HG03558 (cell line): ENCODE measurements at regions not wholly inside any gene's neighbourhood (a gene's known extent, or its start where the extent isn't known, plus 50 kb on each side); places are given as distances from the start of the nearest gene placed in this dataset.

ENCODE experiments used
- ATAC-seq: cut with Tn5 transposase; IDR thresholded peaks from one replicate; pipeline ENCODE4 v1.9.1; 2021; ENCODE audit warnings: moderate number of reproducible peaks; ENCODE audit not compliant: unreplicated experiment; ENCODE audit errors: extremely low read depth

DNA sequence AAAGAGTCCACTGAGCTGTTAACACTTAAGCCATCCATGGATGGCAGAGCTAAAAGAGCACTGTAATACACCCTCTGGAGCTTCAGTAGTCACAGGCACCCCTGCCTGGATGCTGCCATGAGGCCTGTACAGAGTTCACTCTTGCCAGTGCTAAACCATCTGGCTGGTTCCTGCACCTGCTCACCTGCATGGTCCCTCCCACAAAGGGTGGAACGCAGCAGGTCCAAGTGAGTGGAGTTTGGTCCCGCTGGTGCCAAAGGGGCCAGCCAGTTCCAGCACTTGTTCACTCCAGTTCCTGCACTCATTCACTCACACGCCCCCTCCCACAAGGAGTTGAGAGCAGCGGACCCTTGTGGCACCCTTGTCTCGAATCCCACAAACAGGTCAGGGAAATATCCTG, 503.5 kb downstream of the HACE1 start:
- no peak for ATAC-seq

DNA sequence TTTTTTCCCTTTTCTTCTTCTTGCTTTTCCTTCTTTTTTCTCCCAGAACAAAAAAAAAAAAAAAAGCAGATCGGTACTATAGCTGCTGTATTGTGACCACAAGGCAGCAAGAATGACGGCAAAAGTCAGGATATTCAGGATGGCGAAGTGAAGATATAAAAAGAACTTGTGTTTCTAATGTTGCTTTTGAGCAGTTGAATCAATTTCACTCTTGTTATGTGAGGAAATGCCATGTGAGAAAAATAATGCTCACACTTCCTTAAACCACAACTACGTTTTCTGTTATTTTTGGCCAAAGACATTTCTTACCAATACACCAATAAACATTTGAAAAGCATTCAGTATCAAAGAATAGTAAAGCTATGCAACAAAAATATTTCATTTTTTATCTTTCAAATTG, 510.5 kb downstream of the HACE1 start:
- no peak for ATAC-seq

DNA sequence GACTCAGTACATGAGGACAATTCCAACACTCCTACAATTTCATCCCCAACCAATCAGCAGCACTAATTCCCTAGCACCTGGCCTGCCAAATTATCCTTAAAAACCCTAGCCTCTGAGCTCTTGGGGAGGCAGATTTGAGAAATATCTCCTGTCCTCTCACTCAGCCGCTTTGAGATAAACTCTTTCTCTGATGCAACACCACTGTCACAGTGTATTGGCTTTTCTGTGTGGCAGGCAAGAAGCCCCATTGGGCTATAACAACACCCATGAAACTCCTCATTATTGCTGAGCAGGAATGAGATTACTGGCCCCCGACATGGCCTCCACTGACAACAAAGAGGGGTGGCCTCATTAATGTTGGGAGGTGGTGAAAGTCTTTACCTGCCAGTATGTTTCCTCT, 515.5 kb downstream of the HACE1 start:
- ATAC-seq, result no peak

DNA sequence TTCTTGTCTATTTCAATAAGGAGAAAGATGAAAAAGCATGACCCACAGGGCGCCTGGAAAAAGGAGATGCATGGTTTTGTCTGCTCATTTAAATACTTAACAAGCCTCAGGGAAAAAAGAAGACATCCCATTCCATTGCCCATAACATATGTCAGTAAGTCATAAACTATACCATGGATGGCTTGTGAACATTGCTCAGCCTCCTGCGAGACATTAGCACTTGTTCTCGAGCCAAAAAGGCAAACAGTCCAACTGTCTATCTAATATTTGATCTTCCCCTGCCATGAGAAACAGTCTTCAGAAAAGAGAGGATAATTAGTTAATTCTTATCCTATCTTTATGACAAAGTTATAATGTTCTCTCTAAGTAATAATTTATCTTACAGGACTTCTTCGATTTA, 527.4 kb downstream of the HACE1 start:
- ATAC-seq, result no peak

DNA sequence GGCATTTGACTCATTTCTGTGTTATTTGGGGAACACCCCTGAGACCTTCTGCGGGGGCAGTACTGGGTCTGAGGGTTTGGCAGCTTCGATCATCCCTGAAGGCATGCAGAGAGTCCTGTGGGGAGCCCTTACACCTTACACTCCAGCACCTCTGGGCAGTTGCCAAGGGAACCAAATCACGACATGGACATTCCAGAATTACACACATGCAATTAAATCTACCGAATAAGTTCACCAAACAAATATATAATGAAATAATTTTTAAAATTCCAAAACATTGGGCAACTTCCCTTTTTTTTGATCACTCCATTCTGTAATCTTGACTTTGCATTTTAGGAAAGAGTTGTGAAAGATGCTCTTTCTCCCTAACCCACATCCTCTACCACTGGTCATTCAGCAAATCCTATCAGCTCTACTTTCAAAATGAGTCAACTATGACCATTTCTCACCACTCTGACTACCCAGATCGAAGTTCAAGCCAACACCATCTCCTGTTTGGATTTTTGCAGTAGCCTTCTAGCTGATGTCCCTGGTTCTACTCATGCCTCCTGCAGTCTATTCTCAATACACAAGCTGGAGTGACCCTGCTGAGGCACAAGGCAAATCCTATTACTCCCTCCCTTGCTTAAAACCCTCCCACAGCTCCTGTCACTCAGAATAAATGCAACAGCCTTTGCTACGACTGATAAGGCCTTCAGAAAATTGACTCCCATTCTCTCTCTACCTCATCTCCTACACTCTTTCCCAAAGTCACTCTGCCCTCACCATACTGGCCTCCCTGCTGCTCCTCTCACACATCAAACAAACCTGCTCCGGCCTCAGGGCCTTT, 533.3 kb downstream of the HACE1 start:
- ATAC-seq, result no peak

DNA sequence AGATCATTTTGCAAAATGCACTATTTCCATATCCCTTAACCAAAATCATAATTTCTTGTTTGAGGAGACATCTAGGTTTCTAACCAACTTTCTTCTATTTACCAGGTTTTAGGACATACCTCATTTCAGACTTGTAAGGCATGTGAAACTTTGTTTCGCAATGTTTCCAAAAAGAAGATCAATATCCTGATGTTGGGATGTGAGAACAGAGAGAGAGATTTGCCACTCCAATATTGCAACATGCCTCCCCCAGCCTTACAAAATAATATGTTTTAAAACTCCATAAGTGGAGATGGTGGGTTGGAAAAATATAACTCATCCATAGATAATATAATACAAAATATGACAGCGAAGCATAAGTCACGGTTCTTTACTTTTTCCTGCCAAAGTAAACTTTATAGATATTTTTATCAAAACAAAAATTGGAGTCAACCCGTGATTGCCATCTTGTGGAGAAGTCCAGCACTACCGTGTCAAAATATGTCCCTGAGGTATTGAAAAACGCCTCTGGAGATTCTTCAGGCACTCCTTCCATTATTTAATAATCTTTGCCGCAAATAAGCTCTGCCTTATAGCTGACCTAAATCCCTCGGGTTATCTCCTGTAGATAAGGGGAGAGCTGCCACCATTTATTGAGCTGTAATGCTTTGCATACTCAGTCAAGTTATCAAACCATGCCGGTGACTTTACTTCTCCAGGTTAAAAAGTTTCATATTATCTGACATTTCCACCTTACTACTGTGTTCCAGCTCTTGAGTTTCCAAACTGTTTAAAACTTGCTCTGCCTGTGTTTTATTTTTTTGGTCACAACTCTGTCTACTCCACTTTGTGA, 534.2 kb downstream of the HACE1 start:
- ATAC-seq, result no peak

DNA sequence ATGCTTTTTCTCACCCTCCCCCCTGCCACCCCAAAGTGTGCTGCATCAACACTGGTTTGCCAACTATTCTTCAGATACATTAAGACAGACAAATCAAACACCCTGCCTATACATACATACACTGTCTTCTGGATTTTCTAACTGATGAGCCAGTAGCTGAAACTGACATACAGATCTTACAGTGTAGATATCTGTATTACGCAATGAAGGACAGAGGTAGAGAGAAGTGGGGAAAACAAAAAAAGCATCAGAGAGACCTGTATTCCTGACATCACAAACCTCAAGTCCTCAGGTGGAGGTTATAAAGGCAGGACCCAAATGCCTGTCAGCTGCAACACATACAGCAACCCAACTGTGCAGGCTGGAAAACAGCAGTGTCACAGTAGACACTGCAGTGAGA, 535.4 kb downstream of the HACE1 start:
- ATAC-seq, result no peak

DNA sequence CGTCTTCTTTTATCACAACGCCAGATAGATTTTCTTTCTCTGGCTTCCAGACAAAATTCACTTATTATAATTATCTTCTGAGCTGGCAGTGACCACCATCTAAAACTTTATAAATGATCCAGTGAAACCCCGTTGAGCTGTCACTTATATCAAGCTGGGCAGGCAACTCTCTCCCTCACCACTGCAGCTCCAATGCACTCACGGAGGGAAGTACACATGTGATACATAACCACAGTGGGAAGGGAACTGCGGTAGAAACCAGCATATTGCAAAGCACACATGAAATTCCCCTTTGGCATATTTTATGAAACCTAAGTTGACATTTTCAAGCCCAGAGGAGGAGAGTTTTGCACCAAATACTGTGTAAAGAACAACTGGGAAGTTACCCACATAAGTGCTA, 536.9 kb downstream of the HACE1 start:
- no peak for ATAC-seq

DNA sequence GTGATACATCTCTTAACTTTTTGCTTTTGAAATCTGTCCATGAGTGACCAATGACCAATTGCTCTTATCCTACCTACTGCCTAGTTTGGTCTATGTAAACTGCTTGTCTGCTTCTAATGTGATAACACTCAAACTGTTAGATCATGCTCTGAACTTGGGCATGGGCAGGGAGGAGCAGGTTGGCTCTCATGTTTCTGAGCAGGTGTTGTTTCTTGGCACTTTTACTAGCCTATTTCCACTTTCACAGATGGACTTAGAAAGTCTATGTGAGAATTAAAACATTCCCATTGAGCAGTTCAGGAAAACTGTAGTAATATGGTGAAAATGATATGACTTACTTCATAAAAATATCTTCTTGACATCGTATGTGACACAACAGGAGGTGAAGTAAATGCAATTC, 538.4 kb downstream of the HACE1 start:
- ATAC-seq, result no peak

DNA sequence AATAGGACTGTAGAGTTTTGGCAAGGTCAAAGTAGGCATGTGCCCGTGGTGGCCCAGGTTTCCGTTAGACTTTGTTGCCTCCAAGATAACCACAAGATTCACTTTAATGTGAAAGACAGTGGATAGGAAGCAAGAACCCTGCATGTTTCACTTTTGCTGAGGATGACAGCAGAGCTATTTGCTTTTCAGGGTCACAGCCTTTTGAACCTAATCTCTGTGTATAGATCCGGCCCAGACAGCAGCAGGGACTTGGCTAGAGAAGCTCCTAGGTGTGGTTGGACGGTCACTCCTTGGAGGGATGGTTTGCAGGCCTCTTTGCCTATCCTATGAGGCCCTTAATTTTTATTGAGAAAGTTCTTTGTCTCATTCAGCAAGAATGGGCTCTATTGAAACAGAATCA, 538.8 kb downstream of the HACE1 start:
- no peak for ATAC-seq

DNA sequence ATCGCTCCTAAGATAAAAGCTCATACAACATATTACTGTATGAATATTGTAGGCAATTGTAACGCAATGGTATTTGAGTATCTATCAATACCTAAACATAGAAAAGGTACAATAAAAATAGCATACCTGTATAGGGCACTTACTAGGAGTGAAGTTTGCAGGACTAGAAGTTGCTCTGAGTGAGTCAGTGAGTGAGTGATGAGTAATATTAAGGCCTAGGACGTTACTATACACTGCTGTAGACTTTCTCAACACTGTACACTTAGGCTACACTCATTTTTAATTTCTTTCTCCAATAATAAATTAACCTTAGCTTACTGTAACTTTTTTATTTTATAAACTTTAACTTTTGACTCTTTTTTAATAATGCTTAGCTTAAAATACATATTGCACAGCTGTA, 546.9 kb downstream of the HACE1 start:
- no peak for ATAC-seq

DNA sequence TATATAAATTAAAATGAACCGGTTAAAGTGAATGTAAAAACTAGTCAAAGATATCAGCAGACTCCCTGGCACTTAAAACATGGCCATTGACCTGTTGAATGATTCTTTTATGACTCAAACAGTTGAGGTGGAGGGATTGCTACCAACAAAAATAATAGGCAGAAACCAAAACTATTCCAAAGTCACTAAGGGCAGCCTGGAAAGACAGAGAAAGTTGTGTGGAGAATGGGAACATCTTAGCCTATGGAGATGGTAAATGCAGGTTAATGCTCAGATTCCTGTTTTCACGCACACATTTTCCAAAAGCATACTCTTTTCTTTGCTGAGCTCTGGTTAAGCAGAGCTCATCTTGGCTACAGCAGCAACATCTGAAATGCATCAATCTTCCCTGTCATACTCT, 553.5 kb downstream of the HACE1 start:
- ATAC-seq, result no peak

DNA sequence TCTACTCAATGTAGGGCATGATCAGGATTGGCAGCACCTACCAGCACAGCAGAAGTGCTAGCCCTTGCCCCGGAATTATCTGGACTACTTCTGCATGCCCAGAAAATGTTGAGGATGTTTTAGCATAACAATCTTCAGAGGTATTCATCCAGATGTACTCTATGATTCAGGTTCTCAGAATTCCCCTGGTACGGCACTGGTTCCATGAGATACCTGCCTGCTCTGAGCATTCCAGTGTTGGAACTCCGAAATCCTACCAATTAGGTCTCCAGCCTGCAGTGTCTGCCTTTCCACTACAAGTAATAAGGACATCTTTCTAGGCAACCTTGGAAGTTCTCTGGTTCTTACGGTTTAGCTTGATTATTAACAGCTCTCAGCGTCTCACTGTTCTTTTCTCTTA, 554.5 kb downstream of the HACE1 start:
- ATAC-seq, result no peak

DNA sequence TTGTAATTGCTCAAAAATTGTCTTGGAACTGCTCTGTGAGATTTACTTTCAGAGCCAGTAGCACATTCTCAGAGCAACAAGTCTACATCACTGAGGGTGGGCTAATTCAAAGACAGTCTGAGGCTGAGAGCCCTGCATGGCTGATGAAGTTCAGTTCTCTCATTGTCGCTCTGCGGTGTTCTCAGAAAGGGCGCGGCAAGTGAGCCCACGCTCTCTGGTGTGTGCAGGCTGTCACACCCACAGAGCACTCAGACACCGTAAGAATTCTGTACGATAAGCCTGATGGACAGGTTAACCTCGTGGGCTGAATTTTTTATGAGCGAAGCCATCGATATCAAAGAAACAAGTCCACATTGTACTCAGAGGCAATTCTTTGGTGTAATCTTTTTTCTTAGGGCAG, 557.8 kb downstream of the HACE1 start:
- no peak for ATAC-seq

DNA sequence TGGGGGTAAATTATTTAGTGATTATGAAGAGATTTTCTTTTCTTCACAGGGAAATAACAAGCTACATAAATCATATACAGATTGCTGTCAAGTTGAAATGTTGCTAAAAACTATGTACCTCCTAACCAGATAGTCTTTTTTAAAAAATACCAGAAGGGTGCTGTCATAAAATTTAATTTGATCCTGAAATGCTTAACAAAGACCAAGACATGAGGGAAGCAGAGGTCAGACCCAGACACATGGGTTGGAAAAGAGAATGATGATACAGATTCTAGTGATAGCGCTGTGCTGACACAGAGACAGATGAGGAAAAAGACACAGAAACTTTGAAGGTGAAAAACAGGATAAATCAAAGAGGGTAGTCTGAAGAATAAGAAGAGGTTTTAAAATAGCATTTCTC, 573.1 kb downstream of the HACE1 start:
- no peak for ATAC-seq

DNA sequence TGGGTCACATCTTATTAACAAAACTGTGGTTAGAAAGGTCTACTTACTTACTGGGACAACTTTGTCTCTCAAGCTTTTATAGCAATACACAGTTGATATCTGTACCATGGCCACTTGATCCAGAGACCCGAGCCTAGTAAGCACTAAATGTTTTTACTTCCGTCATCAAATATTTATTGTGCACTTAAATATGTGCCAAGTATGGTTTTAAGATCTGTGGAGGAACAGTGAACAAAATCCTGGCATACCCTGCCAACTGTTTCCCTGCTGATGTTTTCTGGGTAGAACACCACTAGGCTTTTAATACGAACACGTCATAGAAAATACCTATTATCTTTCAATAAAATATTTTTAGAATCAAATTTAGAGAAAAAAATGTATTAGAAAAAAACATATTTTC, 574.8 kb downstream of the HACE1 start:
- no peak for ATAC-seq

DNA sequence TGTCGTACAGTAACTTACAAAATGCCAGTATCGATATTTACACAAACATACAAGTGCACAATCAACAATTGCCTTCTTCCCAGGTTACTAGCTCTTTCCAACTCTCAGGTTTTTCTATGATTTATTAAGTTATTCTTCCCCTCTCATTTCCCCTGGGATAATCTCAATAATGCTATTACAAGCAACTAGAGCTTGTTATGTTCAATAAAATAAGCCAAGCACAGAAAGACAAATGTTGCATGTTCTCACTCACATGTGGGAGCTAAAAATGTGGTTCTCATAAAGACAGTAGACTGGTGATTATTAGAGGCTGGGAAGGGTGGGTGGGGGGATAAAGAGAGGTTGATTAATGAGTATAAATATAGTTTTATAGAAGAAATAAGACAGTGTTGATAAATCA, 577.1 kb downstream of the HACE1 start:
- no peak for ATAC-seq

DNA sequence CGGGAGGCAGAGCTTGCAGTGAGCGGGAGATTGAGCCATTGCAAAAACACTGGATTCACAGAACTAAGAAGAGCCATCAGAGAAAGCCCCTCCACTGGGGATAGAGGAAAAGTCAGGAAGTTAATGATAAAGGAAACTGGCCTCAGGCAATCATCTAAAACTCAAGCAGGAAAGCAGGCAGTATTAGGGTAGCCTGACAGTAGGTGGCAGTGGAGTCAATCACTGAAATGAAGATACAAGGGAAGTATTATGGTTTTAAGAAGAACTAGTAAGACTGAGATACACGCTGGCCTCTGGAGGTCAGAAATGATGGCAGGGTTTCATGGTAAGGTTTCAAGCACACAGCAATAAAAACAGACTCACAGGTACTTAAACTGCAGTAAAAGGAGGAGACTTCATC, 578.3 kb downstream of the HACE1 start:
- ATAC-seq, result no peak

DNA sequence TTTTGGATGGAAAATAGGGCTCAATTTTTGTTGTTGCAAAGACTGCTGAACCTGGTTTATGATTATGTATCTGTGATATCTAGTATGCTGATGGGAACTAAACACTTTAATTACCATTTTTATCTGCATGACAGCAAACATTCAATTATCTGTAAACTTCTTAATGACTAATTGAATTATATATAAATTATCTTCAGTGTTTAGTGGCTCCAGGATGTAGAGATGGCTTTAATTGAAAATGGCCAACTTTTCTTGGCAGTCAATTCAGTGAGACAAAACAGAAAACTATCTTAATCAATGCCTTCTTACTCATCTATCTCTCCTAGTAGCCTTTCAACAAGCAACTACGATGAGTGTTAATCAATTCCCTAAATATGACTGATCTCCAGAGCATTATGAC, 591.3 kb downstream of the HACE1 start:
- ATAC-seq, result no peak

DNA sequence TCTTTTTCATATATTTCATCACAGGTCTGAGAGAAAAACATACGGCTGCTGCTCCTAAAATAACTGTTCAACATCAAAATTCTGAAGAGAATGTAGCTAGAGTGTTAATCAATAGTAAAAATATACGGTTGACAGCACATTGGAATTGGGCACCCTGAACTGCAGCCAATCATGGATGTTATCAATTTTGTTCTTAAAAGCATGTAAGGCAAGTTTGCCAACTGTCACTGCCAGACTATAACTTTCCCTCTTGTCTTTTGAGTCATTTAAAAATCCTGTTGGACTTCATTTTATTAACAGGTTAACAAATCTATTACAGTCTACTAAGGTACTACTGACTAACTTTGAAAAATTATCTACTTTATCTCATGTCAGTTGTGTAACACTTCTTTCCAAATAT, 592.8 kb downstream of the HACE1 start:
- no peak for ATAC-seq

DNA sequence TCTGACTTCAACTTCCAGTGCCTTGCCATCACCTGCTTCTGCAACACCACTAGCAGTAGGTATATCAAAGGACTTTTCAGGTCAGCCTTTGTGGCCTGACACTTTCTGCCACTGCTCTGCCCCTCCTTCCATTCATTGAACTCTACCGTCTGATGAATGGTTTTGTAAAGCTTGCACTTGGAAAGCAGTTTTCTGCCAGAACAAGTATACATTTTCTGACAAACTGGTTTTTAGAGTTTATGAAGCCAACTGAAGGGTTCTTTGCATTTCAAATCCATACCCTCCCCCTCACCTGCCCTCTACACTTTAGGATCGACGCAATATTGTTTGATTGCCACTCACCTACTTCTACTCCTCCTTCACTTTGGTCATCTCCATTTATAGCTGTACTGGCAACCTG, 603.1 kb downstream of the HACE1 start:
- ATAC-seq, result no peak

DNA sequence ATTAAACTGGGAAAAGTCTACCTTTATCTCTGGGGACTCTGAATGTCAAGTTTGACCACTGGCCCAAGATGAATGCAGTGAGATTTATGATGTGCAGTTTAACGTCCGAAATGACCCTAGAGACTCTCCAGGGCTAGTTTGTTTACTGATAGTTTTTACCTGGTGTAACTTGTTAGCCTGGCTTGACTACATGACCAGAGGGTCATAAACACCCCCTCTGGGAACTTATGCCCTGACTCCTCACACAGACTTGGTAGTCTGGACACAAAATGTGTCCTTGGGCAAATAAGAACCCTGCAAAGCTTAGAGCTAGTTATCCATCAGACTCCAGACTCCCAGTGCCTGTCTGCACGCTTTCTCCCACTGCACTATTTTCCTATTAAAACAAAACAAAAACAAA, 606.5 kb downstream of the HACE1 start:
- no peak for ATAC-seq
